CD4-positive, alpha-beta T cell (primary cell): ENCODE measurements at regions not wholly inside any gene's neighbourhood (a gene's known extent, or its start where the extent isn't known, plus 50 kb on each side); places are given as distances from the start of the nearest gene placed in this dataset.

Source experiments
- ATAC-seq: fragments of 200-7000 bp; cut with Tn5 transposase; one replicate; pipeline ENCODE4 v1.10.0; 2022; ENCODE audit warnings: mild to moderate bottlenecking; ENCODE audit not compliant: poor library complexity
- CTCF ChIA-PET: fragments of 350-600 bp; sonication (Branson Sonifier 250); formaldehyde crosslinking; loops from one replicate; lab custom pipeline; 2021; ENCODE audit warnings: antibody characterized with exemption, inconsistent platforms; lab: Charles Lee
- POLR2A ChIA-PET: fragments of 350-600 bp; sonication (Branson Sonifier 250); formaldehyde crosslinking; loops from one replicate; lab custom pipeline; 2021; ENCODE audit warnings: antibody characterized with exemption, inconsistent platforms; lab: Charles Lee
- DNase-seq, 14 experiments: peaks; one replicate each; pipeline ENCODE4 v3.0.0-alpha.2; 2013 to 2020; ENCODE audit warnings: mixed read lengths in 2 of 14
- H3K27ac ChIP-seq, 2 donors: one replicate each; pipeline versions ENCODE4 v1.5.1 to v1.7.0; 2013; ENCODE audit warnings: low read length in 2 of 2, low read depth in 1 of 2, mild to moderate bottlenecking in 1 of 2
- H3K27me3 ChIP-seq, 2 experiments: 1 replicate in 1 of 2; 2 replicates in 1 of 2; pipeline versions ENCODE4 v1.6.1 to v1.7.0; 2013; ENCODE audit warnings: low read length in 2 of 2, control low read depth in 1 of 2, mild to moderate bottlenecking in 1 of 2, moderate library complexity in 1 of 2; ENCODE audit not compliant: insufficient read depth in 2 of 2, control insufficient read depth in 1 of 2
- H3K36me3 ChIP-seq: one replicate; pipeline ENCODE4 v1.6.1; 2013; ENCODE audit warnings: low read length, control low read depth; ENCODE audit not compliant: insufficient read depth
- H3K4me1 ChIP-seq: one replicate; pipeline ENCODE4 v1.6.1; 2013; ENCODE audit warnings: low read length, control low read depth; ENCODE audit not compliant: insufficient read depth
- H3K4me3 ChIP-seq: one replicate; pipeline ENCODE4 v1.5.1; 2013; ENCODE audit warnings: mild to moderate bottlenecking, low read length, moderate library complexity
- H3K9me3 ChIP-seq, 2 experiments: 1 replicate in 1 of 2; 2 replicates in 1 of 2; pipeline versions ENCODE4 v1.6.1 to v1.7.0; 2013; ENCODE audit warnings: low read length in 2 of 2, mild to moderate bottlenecking in 2 of 2, control low read depth in 1 of 2, moderate library complexity in 1 of 2; ENCODE audit not compliant: control insufficient read depth in 1 of 2, insufficient read depth in 1 of 2
- H3K27ac Mint-ChIP-seq: one replicate; pipeline ENCODE4 v1.8.0; 2020; ENCODE audit warnings: mixed read lengths
- H3K27me3 Mint-ChIP-seq: one replicate; pipeline ENCODE4 v1.8.0; 2021; ENCODE audit warnings: mixed read lengths
- H3K36me3 Mint-ChIP-seq: one replicate; pipeline ENCODE4 v1.8.0; 2021; ENCODE audit warnings: low read depth, mixed read lengths
- H3K4me1 Mint-ChIP-seq: one replicate; pipeline ENCODE4 v1.8.0; 2021; ENCODE audit warnings: low read depth, mixed read lengths
- H3K4me3 Mint-ChIP-seq: one replicate; pipeline ENCODE4 v1.8.0; 2020; ENCODE audit warnings: mild to moderate bottlenecking, mixed read lengths
- H3K9me3 Mint-ChIP-seq: one replicate; pipeline ENCODE4 v1.8.0; 2020; ENCODE audit warnings: mixed read lengths
- CTCF ChIP-seq: fragments of 200-600 bp; IDR thresholded peaks from one replicate; pipeline ENCODE4 v1.8.0; 2022; ENCODE audit warnings: antibody characterized with exemption, mild to moderate bottlenecking
- intact Hi-C, 2 experiments: fragments of 100-400 bp; cut with DNase I in 1 of 2; cut with micrococcal nuclease in 1 of 2; formaldehyde crosslinking; loops; one replicate each; pipeline versions ENCODE4 v1.15.1 to v1.9.0; 2023 to 2025; cut with DNase I, micrococcal nuclease

GRCh38 chr1:216793303-216793702 is 70.1 kb upstream of the ESRRG start:
- Mint-ChIP-seq H3K4me1 (no peaks in the 10 kb centered on the region), H3K4me3 (no peak overlapping the region), H3K9me3 (peaks cover 3% of the 10 kb centered on the region), H3K27me3 (no peaks in the 10 kb centered on the region), H3K27ac (no peak overlapping the region), H3K36me3 (no peaks in the 10 kb centered on the region)
- POLR2A ChIA-PET: no interaction called here
- peaks cover 0 to 3% of the 10 kb centered on the region in 2 experiments for H3K9me3 ChIP-seq
- no peaks in the 10 kb centered on the region for H3K36me3 ChIP-seq
- no peak overlapping the region for H3K4me3 ChIP-seq
- no peaks in the 10 kb centered on the region for H3K27me3 ChIP-seq
- DNase-seq: no peak
- TF ChIP-seq CTCF: no peak
- no peak overlapping the region for H3K27ac ChIP-seq
- no peaks in the 10 kb centered on the region for H3K4me1 ChIP-seq
- no peak for ATAC-seq
- CTCF ChIA-PET: no interaction called here
- intact Hi-C loops: no loop called here

GRCh38 chr1:216788671-216789070 is 65.4 kb upstream of the ESRRG start:
- Histone ChIP-seq H3K27me3 (no peaks in the 10 kb centered on the region), H3K4me1 (no peaks in the 10 kb centered on the region), H3K36me3 (no peaks in the 10 kb centered on the region), H3K9me3 (no peaks in the 10 kb centered on the region), H3K27ac (no peak overlapping the region), H3K4me3 (no peak overlapping the region)
- Mint-ChIP-seq H3K27ac (no peak overlapping the region), H3K9me3 (peaks cover 3% of the 10 kb centered on the region), H3K27me3 (no peaks in the 10 kb centered on the region), H3K4me1 (no peaks in the 10 kb centered on the region), H3K4me3 (no peak overlapping the region), H3K36me3 (no peaks in the 10 kb centered on the region)
- POLR2A ChIA-PET: no interaction called here
- intact Hi-C loops: no loop called here
- no peak for DNase-seq
- no peak for ATAC-seq
- no peak for TF ChIP-seq CTCF
- CTCF ChIA-PET: no interaction called here

- Histone ChIP-seq H3K27me3 (no peaks in the 10 kb centered on the region), H3K4me3 (no peak overlapping the region), H3K9me3 (no peaks in the 10 kb centered on the region), H3K4me1 (no peaks in the 10 kb centered on the region), H3K36me3 (no peaks in the 10 kb centered on the region), H3K27ac (no peak overlapping the region)
- Mint-ChIP-seq H3K4me1 (no peaks in the 10 kb centered on the region), H3K9me3 (no peaks in the 10 kb centered on the region), H3K4me3 (no peak overlapping the region), H3K27ac (no peak overlapping the region), H3K27me3 (no peaks in the 10 kb centered on the region), H3K36me3 (no peaks in the 10 kb centered on the region)
- intact Hi-C loops: no loop called here
- TF ChIP-seq CTCF: no peak
- no peak for ATAC-seq
- ChIA-PET CTCF (no interaction called here), POLR2A (no interaction called here)
- no peak for DNase-seq
These were observed 62.5 kb upstream of the ESRRG start for GRCh38 chr1:216785737-216786136.
